Lung microvascular endothelial cell (primary cell): ENCODE measurements at regions not wholly inside any gene's neighbourhood (a gene's known extent, or its start where the extent isn't known, plus 50 kb on each side); places are given as distances from the start of the nearest gene placed in this dataset.

Experiments
- DNase-seq, 2 donors: peaks; one replicate each; pipeline versions ENCODE4 v3.0.0 to v3.0.0-alpha.2; 2010; ENCODE audit warnings: low read depth in 2 of 2

DNA sequence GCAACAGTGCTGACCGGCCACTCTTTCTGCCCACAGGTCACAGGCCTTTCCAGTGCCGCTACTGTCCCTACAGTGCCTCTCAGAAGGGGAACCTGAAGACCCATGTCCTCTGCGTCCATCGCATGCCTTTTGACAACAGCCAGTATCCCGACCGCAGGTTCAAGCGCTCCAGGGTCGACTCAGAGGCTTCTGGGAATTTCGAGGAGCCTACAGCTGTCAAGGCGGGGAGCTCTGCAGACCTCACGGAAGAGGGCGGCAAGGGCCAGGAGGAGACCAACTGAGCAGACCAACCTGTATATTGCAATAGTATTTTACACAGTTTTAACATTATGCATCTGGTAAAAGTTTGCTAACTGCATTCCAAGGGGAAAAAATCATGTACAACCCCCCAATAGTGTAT, 338.5 kb downstream of the ZNF536 start:
- DNase-seq, result no peak

DNA sequence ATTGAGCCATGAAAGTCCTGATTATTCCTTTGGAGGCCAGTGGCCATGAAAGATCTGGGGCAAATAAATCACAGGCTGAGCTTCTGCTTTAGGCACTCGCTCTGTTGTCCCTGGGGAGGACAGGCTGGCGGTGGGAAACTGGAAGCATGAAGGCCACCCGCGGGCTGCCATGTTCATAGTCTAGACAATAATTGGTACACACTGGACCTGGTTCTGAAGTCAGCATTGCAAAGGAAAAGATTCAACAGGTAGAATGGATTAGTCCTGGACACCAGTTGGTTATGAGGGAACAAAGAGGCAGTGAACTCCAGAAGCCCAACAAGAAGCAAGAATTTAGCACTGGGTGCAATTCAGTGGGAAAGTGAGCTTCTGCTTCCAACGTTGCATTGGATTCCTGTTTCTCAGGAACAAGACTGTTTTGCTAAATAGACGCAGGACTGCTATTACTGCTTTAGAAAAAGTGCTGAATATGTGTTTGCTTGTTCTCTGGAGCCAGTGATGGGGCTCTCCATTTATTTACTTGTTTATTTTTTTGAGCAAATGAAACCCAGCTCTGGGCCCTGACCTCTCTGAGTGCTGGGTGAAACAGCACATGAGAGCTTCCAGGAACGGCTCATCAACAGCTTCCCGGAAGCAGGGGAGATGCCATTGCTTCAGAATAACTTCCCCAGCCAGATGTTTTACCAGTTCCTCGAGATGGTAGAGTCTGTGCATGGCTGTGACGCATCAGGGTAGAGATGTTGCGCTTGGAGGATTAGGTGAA, 336.4 kb downstream of the ZNF536 start:
- no peak for DNase-seq

DNA sequence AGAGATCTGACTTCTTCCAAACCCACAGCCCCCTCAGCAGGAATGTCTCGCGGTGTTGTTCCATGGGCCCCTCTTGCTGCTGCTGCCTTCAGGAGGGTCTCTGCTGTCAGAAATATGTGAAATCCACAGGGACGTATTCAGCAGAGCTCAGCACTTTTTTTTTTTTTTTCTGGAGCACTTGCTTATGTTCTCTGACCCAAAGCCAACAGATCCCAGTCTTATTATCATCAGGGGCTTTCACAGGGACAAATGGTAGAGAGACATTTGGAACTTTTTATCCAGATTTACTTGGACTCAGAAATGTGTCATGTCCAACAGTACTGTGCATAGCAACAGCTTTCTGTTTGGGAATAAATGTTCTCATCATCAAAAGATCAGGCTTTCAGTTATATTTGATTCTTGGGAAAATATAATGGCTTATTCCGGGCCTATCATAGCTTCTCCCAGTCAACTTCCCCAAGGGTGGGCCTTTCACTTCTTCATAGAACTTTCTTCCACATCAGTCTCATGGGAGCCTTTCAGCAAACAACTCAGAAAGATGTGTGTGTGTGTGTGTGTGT, 332.7 kb downstream of the ZNF536 start:
- DNase-seq, result no peak

DNA sequence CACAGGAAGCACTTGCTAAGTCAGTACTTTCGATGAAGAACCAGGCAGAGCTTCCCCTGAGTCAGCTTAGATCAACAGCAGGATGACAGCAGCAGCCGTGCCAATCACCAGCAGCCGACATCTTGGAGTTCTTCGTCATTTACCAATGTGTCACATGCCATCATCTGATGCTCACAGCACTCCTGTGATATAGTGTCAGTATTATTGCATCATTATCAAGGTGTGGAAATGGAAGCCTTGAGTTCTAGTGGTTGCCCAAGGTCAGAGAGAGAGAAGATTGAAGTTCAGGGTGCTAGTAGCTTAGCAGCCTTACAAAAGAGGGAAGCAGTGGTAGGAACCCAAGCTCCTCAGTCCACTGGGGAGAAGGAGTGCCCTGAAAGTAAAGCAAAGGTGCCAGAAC, 331.5 kb downstream of the ZNF536 start:
- no peak for DNase-seq

DNA sequence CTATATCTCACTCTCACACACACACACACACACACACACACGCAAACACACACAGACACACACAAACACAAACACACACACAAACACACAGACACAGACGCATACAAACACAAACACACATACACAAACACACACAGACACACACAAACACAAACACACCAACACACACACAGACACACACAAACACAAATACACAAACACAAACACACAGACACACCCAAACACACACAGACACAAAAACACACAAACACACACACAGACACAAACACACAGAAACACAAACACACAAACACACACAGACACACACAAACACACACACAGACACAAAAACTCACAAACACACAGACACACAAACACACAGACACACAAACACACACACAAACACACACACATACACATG, 329.0 kb downstream of the ZNF536 start:
- no peak for DNase-seq

DNA sequence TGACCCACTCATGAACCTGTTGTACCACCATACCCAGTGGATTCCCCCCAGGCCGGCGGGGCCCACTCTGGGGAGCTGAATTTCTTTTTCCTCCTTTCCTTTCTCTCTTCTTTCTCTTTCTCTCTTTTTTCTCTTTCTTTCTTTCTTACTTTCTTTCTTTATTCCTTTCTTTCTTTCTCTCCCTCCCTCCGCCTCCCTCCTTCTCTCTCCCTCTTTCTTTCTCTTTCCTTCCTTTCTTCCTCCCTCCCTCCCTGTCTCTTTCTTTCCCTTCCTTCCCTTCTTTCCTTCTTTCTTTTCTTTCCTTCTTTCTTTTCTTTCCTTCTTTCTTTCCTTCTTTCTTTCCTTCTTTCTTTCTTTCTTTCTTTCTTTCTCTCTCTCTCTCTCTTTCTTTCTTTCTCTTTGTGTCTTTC, 327.7 kb downstream of the ZNF536 start:
- DNase-seq, result no peak

DNA sequence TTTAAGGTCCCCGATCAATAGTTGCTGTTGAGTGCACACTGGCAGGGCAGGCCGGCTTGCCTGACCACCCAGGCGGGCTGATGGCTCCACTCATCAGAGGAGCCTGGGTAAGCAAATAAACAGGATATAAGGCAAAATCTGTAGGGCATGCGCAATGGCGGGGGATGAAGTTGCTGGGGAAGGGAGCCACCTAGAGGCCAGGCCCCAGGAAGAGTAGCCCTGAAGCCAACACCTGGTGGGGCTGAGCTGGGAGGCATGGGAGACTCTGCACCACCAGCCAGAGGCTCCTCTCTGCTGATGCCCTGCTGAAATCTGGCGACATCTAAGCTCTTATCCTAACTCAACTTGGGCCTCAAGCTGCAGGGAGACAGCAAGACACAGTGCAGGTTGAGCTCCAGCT, 324.3 kb downstream of the ZNF536 start:
- peak; percentile 30 to 48 for DNase-seq

DNA sequence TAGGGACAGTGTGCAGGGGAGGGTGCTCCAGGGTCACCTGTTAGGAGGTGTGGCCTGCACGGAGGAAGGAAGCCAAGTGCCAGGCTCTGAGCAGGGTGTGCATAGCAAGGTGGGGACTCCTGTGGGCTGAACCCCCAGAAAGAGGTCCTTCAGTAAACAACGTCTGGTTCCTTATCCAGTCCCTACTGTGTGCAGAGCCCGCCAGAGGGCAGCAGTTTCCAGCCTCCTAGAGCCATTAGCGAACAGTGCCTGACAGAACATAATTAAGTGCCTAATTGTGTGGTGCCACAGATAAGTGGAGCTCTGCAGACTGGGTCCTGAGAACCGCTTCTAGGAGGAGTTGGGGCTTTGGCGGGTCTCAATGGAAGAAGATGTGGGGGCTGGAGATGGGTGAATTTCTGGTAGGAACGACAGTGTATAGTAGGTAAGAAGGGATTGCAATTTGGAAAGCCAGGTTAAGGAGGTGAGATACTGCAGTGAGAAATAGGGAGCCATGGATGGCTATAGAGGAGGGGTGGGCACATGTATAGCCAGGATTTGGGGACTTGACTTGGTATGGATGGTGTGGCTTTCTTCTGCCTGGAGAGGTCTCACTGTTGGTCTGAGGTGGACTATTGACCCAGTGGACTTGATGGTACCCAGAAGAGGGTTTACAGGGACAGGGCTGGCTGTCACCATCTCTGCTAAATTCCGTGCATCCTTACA, 323.1 kb downstream of the ZNF536 start:
- DNase-seq, result no peak

DNA sequence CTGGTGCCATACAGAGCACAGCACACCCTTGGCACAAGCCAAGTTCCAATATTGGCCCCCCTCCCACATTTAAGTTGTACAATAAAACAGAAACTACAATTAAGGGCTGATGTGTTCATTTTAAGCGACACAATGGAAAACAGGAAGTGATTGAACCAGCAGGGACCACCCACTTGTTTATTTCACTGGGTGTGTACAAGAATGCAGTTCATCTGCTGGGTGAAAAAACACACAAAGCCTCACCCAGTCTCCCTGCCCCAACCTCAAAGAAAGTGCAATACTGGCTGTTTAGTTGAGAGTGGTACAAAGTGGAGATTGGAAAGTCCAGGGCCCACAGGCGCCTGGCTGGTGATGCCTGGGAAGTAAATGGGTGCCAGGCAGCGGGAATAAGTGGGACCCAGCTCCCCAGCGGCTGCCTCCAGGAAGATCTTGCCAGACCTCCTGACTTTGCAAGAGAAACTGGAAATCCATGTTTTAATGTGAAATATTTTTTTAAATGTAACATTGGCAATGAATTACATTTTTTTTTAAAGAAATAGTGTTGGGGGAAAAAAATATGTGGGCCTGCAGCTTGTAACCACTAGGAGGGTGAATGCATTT, 322.1 kb downstream of the ZNF536 start:
- no peak for DNase-seq

DNA sequence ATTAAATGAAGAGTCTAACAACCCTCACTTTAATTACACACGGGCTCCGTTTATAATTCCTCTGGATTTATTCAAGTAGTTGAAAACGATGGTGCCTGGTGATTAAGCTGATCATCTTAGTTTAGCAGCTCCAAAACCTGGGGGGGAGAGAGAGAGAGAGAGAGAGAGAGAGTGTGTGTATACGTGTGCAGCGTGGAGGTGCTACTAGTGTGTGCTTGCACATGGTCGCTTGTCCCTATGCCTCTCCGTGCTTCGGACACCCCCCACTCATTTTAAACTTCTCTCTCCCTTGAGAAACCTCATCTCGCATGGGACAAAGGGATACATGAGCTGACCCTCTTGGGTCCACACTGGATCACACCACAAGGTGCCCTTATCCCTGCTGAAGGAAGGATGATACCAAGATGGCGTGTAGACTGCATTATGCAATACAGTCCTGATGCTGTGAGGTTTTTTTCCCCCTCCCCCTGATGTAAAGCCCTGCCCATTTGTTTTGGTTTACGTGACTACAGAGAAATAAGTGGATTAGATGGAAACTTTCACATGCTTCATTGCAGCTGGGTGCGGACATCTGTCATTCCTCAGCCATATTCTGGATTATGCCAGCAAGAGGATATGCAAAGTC, 320.8 kb downstream of the ZNF536 start:
- no peak for DNase-seq

DNA sequence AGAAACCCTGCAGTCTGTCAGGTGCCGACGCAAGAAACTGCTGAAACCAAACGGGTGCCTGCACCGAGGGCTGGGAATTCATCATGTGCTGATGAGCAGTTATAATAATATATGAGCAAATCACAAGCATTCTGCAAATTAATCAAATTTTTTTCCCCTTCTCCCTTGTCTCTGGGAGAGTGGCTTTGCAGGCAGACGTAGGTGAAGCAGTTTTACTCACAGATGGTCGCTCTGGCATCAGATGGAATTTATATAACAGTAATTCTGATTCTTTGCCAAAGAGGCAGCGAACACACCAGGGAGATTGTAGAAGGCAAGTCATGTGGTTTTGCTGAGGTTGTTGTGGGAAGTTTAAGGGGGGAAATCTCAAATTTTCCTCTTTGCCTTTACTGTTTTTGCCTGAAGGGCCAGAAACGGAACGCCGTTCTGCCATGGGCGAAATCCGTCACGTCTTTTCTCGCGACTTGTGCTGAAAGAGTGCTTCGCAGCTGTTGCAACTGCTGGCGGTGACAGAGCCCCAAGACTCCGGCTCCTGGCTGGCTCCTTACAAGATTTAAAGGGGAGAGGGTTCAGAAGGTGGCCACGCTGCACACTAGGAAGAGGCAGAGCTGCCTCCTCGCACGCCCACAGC, 320.1 kb downstream of the ZNF536 start:
- DNase-seq, result no peak

DNA sequence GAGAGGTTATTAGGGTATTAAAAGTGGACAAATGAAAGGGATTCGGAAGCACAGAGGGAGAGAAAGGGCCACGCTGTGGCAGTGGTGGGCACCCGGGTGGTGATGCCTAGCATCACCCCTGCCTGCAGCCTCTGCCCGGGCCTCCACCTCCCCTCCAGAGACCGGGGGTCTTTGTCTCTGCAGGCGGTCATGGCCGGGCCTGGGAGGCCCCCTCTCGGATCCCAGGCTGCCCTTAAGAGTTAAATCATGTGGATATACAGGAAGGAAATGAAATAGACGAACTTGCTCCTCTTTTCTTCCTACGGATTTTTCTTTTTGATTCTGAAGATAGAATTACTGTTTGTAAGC, 319.6 kb downstream of the ZNF536 start:
- DNase-seq, result no peak

DNA sequence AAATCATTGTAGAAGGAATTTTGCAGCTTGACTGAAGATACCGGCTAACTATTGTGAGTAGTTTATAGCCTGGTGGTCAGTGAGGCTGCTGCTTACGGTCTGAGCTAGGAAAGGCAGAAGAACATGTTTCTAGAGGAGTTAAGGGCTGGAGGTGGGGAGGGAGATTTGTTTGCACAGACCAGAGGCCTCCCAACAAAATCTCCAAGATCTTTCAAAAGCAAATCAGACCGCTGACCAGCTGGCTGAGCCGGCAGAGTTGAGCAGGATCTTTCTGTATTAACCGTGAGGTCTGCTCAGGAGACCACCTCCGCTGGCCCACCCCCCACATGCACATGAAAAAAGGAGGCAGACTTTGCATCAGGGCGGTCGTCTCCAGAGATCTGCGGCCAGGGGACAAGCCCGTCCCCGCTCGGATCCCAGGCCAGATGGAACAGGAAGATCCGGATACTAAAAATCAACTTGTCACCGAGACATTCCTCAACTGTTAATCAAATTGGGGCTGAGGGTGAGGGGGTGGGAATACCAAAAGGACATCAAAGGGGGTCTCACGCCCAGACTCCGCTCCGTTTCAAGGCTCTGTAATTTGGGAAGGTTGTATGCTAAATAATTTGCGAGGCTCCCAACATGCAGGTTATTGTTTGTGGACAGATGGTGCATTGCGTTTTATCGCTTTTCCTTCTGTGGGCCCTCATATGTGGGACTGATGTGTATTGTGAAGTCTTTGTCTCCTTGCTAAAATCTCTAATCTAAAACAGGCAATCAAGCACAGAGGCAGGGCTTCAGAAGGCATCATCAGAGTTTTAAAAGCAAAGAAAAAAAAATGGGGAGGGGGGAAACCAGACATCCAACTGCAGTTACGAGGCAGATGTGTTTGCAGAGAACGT, 319.0 kb downstream of the ZNF536 start:
- DNase-seq, result no peak

DNA sequence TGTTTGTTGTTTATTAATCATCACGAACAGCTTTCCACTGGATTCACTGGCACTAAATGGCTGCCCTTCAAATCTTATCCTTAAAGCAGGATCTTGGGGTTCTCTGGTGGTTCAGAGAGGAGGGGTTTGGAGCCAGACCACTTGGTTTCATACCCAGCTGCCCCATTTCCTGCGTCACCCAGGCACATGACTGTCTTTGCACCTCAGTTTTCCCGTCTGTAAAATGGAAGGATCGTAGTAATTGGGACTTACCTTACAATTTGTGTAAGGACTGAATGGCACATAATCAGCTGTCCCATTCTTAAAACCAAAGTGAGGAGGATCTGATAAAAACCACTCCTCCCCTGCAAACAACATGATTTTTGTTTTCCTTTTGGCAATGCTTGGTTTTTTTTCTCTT, 318.3 kb downstream of the ZNF536 start:
- no peak for DNase-seq

DNA sequence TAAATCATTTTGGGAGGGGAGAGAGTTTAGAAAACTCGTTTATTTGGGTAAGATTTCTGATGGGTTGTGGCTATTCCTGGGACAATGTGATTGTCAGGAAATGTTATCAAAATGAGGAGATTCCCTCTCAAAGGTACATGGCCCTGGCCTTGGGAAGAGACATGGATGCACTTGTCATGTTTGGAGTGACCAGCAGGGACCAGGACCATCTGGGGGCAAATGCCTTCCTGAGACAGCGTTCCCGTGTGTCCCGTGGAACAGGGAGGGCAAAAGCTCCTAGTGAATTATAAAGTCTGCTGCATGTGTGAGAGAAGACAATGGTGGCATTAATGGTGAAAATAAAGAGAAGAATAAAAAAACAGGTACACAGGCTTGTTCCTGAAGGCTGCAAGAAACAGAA, 317.3 kb downstream of the ZNF536 start:
- no peak for DNase-seq

DNA sequence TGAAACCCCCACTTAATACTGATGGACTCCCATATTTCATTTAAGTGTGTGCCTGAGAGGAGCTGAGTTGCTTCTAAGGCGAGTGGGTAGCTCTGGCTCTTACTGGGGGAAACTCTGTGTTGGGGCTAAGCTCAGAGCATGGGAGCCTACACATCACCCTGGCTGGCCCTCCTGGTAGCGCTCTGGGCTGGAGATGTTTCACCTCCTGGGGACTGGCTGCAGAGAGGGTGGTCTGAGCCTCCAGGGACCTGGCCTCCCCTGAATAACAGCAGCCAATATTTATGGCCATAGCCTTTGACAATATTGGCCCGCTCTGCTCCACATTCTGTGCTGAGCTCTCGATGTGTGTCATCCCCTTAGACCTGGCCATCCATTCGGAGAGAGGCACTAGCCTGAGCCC, 316.5 kb downstream of the ZNF536 start:
- DNase-seq, result no peak

DNA sequence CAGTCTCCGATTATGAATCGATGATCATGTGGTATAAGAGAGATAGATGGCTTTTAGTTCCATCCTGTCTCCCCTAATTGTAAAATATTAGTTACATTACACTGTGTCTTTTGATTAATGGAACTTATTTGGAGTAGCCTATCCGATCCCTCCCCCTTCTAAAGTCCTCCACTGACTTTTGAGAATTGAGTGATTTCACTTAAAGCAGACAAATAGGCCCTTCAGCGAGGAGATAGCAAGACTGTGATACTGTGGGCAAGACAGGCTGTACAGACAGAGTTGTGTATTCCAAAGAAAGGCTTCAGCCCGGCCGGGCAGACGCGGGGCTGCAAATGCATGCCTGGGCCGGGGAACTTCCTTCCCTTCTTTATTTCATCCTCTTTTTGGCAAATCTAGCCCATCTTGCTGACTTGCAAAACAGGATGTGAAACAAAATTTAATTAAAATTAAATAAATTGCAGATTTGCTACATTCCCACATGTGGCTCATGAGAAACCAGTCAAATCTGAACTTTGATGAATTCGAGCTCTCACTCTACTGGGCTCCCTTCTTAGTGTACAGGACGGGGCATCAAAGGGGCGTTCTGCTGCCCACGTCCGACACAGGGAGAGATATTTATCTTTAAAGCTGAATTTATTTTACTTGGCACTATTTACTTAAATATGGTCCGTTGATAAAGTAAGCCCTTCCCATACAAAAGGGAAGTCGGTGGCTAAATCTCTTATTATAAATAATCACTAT, 314.8 kb downstream of the ZNF536 start:
- DNase-seq, result no peak

DNA sequence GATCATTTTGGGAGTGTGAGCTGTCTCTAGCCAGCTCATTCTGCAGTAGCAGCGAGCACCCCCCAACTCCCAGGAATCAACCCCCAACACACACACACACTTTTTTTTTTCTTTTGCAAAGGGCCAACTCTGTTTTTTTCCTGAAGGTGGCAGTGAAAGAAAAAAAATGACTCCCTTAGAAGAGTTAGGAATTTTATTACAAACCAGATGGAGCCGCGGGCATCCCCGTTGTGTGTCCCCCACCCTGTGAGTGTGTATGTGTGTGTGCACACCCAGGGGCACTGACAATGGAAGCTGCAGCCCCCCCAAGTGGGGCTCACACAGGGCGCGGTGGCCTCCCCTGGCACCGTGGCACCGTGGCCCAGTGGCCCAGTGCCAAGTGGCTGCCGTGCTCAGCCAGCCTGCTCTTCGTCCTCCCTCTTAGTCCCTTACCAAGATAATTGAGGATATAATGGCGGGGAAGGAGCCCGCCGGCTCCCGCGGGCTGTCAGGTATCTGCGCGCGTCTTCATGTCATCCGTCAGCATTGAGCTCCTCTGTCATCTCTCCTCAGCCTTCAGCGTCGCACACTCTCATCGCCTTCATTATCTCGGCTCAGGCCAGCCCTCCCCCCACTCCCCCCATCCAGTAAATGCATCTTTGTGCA, 314.1 kb downstream of the ZNF536 start:
- no peak for DNase-seq

DNA sequence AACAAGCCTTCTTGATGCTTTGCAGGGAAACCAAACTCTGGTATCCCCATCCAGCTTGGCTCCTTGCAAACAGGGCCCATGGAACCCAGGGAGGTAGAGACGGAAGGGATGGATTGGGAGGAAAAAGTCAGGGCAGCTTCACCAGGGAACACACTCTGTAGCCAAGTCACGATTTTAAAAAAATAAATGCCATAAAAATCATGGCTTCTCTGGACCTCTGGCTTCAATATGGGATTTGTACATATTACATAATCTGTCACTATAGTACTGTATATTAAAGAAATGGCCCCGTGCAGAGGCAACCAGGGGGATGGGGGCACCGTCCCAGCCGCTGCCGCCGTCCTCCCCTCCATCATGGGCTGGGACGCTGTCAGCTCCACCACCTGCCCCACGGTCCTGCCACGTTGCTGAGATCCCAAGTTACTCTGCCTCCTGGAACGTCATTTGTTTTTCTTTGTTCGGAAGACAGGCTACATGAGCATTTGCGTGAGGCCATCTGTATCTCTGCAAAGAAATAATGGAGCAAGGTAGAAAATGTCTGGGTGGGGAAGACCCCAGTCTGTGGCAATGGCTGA, 313.3 kb downstream of the ZNF536 start:
- no peak for DNase-seq
